Hepatocyte (in vitro differentiated cells): ENCODE measurements at regions not wholly inside any gene's neighbourhood (a gene's known extent, or its start where the extent isn't known, plus 50 kb on each side); places are given as distances from the start of the nearest gene placed in this dataset.

ENCODE experiments used
- DNase-seq: peaks from one replicate; pipeline ENCODE4 v3.0.0-alpha.2; 2016; ENCODE audit warnings: low spot score
- H2AFZ ChIP-seq: fragments of 200-600 bp; sonication (generic); 2 replicates; pipeline ENCODE4 v1.6.0; 2016; ENCODE audit warnings: antibody characterized with exemption, mild to moderate bottlenecking
- H3K27ac ChIP-seq: fragments of 200-600 bp; sonication (generic); 2 replicates; pipeline ENCODE4 v1.5.1; 2016; ENCODE audit warnings: mild to moderate bottlenecking
- H3K27me3 ChIP-seq: fragments of 200-600 bp; sonication (generic); 2 replicates; pipeline ENCODE4 v1.6.1; 2016
- H3K36me3 ChIP-seq: fragments of 200-600 bp; sonication (generic); replicated peaks from 2 replicates; pipeline ENCODE4 v1.5.1; 2016; ENCODE audit warnings: low read depth; ENCODE audit not compliant: insufficient read depth
- H3K4me1 ChIP-seq: fragments of 200-600 bp; sonication (generic); 2 replicates; pipeline ENCODE4 v1.5.1; 2016; ENCODE audit warnings: mild to moderate bottlenecking, moderate library complexity; ENCODE audit not compliant: insufficient read depth
- H3K4me2 ChIP-seq: fragments of 200-600 bp; sonication (generic); 2 replicates; pipeline ENCODE4 v1.6.0; 2016
- H3K4me3 ChIP-seq: fragments of 200-600 bp; sonication (generic); 2 replicates; pipeline ENCODE4 v1.5.1; 2016; ENCODE audit warnings: mild to moderate bottlenecking
- H3K79me2 ChIP-seq: fragments of 200-600 bp; sonication (generic); 2 replicates; pipeline ENCODE4 v1.6.0; 2017; ENCODE audit warnings: mild to moderate bottlenecking
- H3K9me2 ChIP-seq: fragments of 200-600 bp; sonication (generic); replicated peaks from 2 replicates; pipeline ENCODE4 v1.6.0; 2017; ENCODE audit warnings: mild to moderate bottlenecking; ENCODE audit not compliant: insufficient read depth
- H3K9me3 ChIP-seq: fragments of 200-600 bp; sonication (generic); 2 replicates; pipeline ENCODE4 v1.5.1; 2016; ENCODE audit warnings: low read depth, mild to moderate bottlenecking
- H4K20me1 ChIP-seq: fragments of 200-600 bp; sonication (generic); 2 replicates; pipeline ENCODE4 v1.6.0; 2016; ENCODE audit warnings: mild to moderate bottlenecking; ENCODE audit not compliant: insufficient read depth, poor library complexity, severe bottlenecking
- CTCF ChIP-seq: fragments of 200-600 bp; sonication (generic); IDR thresholded peaks from 2 replicates; pipeline ENCODE4 v1.5.1; 2016; ENCODE audit warnings: antibody characterized with exemption, mild to moderate bottlenecking; ENCODE audit not compliant: poor library complexity
- EZH2 ChIP-seq: fragments of 200-600 bp; sonication (generic); IDR thresholded peaks from 2 replicates; pipeline ENCODE4 v1.6.1; 2016; ENCODE audit warnings: antibody characterized with exemption, mild to moderate bottlenecking, borderline replicate concordance
- EZH2phosphoT487 ChIP-seq: fragments of 200-600 bp; sonication (generic); IDR thresholded peaks from one replicate; pipeline ENCODE4 v1.6.1; 2018; ENCODE audit warnings: antibody characterized with exemption, mild to moderate bottlenecking, low read depth, moderate library complexity; ENCODE audit not compliant: unreplicated experiment, severe bottlenecking
- WGBS: methylation state at CpG from one replicate; pipeline ENCODE4 v1.1.6; 2016; ENCODE audit warnings: low lambda C conversion rate; ENCODE audit errors: missing lambda C conversion rate; 5-methylcytosine and 5-hydroxymethylcytosine counted together

DNA sequence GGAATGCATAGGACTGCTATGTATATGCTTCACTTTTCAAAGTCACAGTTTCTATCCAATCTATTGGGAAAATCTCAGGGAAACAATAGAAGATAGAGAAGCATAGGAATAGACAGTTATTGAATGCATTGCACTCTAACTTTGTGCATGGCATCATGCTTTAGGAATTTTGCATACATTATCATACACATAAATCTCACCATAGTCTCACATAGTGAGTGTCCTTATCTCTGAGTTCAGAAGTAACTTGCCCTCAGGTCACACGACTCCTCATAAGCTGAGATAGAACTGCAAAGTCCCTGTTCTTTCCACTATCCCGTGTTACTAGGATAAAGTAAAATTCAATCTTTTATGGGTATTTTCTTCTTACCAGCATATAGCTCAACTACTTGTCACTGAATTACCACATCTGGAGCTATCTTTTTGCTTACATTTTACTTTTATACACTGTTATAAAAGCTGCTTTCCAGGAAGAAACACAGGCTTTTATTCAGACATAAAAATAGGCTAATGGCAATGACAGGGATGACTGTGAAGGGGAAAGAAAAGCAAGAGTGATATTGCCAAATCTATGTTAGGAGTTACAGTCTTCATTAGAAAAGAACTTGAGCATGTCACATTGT is 666.9 kb downstream of the XIRP2 start:
- Histone ChIP-seq H3K79me2 (no peaks in the 10 kb centered on the region), H3K9me3 (no peaks in the 10 kb centered on the region), H3K4me1 (peaks cover 5% of the 10 kb centered on the region), H3K27me3 (no peaks in the 10 kb centered on the region), H3K36me3 (no peaks in the 10 kb centered on the region), H3K9me2 (no peaks in the 10 kb centered on the region), H3K4me3 (no peak overlapping the region), H3K27ac (no peak overlapping the region), H2AFZ (no peak overlapping the region), H4K20me1 (no peaks in the 10 kb centered on the region), H3K4me2 (no peak overlapping the region)
- no peak for TF ChIP-seq CTCF
- TF ChIP-seq EZH2phosphoT487 = no peak
- TF ChIP-seq EZH2 = no peak
- WGBS = 54% methylated on average over 2 of the region's 2 CpGs
- DNase-seq = no peak

DNA sequence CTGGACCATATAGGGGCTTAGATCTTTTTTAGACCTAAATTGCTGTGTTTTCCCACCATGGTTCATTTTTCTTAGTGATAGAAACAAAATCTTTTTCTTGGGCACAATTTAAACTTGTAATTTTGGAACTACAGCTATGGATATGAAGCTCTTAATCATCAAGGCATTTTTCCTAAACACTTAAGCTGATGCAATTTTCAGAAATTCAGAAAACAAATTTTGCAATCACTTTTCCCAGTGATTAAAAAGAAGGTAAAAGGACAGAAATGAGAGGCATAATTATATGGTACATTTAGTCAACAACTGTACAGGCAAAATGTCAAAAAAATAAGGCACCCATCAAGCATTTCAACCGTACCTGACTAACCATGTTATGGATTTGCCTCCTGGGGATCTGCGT is 665.4 kb downstream of the XIRP2 start:
- peaks cover 5% of the 10 kb centered on the region for H3K4me1 ChIP-seq
- no peaks in the 10 kb centered on the region for H4K20me1 ChIP-seq
- no peak overlapping the region for H2AFZ ChIP-seq
- no peak overlapping the region for H3K4me3 ChIP-seq
- H3K79me2 ChIP-seq = no peaks in the 10 kb centered on the region
- TF ChIP-seq CTCF (no peak), EZH2 (no peak), EZH2phosphoT487 (no peak)
- no peaks in the 10 kb centered on the region for H3K27me3 ChIP-seq
- DNase-seq = no peak
- WGBS = 93% methylated on average over 2 of the region's 2 CpGs
- no peaks in the 10 kb centered on the region for H3K9me3 ChIP-seq
- no peak overlapping the region for H3K4me2 ChIP-seq
- H3K27ac ChIP-seq = no peak overlapping the region
- no peaks in the 10 kb centered on the region for H3K9me2 ChIP-seq
- H3K36me3 ChIP-seq = no peaks in the 10 kb centered on the region

DNA sequence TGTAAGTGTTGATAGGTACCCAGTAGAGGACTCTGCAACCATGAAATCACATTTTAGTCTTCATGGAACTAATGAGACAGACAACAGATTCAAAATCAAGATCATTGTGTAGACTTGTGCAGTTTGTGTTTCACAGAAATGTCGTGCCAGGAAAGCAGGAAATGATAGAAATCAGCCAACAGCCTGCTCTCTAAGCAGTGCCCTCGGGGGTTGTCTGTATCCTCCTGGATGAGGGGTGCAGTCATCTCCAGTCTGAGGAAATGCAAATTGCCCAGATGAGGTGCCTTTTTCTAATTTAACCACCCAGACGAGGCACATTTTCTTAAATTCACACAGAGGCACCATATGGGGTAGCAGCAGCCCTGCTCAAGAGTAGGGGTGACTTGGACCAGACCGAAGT is 663.1 kb downstream of the XIRP2 start:
- H3K9me3 ChIP-seq = no peaks in the 10 kb centered on the region

More for the DNA sequence above, 663.1 kb downstream of the XIRP2 start:
- H3K79me2 ChIP-seq = no peaks in the 10 kb centered on the region
- no peak overlapping the region for H3K4me3 ChIP-seq
- no peaks in the 10 kb centered on the region for H3K36me3 ChIP-seq
- no peaks in the 10 kb centered on the region for H3K9me2 ChIP-seq
- H3K4me2 ChIP-seq = no peak overlapping the region
- peaks cover 5% of the 10 kb centered on the region for H3K4me1 ChIP-seq
- 56% methylated on average over 4 of the region's 4 CpGs for WGBS
- no peak for DNase-seq
- no peak overlapping the region for H2AFZ ChIP-seq
- no peak for TF ChIP-seq CTCF
- no peak for TF ChIP-seq EZH2phosphoT487
- no peak for TF ChIP-seq EZH2
- peak overlapping the region; percentile 50 for H3K27ac ChIP-seq
- H4K20me1 ChIP-seq = no peaks in the 10 kb centered on the region
- no peaks in the 10 kb centered on the region for H3K27me3 ChIP-seq
